Ishikawa (cell line): ENCODE measurements at regions not wholly inside any gene's neighbourhood (a gene's known extent, or its start where the extent isn't known, plus 50 kb on each side); places are given as distances from the start of the nearest gene placed in this dataset.

ENCODE experiments used
- CREB1 ChIP-seq: IDR thresholded peaks from 2 replicates; pipeline ENCODE4 v1.6.1; 2012; ENCODE audit warnings: low read depth
- FOXM1 ChIP-seq: IDR thresholded peaks from 2 replicates; pipeline ENCODE4 v1.6.1; 2012; ENCODE audit warnings: low read depth, borderline replicate concordance
- RAD21 ChIP-seq: IDR thresholded peaks from 2 replicates; pipeline ENCODE4 v1.6.1; 2012; ENCODE audit warnings: low read depth
- TAF1 ChIP-seq: IDR thresholded peaks from 2 replicates; pipeline ENCODE4 v1.6.1; 2012; ENCODE audit warnings: low read depth, mild to moderate bottlenecking
- TCF12 ChIP-seq: IDR thresholded peaks from 2 replicates; pipeline ENCODE4 v1.6.1; 2012; ENCODE audit warnings: low read depth
- TF ChIP-seq, protein P1 (sequence below): IDR thresholded peaks from 2 replicates; pipeline ENCODE4 v1.6.1; 2012
- TF ChIP-seq, protein P2 (sequence below): IDR thresholded peaks from 2 replicates; pipeline ENCODE4 v1.6.1; 2012

DNA sequence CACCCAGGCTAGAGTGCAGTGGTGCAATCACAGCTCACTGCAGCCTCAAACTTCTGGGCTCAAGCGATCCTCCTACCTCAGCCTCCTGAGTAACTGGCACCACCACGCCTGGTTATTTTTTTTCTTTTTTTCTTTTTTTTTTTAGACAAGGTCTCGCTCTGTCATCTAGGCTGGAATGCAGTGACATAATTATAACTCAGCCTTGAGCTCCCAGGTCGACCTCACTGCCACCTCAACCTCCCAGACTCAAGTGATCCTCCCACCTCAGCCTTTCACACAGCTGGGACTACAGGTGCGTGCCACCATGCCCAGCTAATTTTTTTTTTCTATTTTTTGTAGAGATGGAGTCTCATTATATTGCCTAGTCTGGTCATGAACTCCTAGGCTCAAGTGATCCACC is 66.9 kb upstream of the ECE1 start:
- TF ChIP-seq, protein P1, sequence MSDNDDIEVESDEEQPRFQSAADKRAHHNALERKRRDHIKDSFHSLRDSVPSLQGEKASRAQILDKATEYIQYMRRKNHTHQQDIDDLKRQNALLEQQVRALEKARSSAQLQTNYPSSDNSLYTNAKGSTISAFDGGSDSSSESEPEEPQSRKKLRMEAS, result no peak
- TF ChIP-seq CREB1 (no peak), TCF12 (no peak), TAF1 (no peak), RAD21 (no peak), FOXM1 (no peak)
- TF ChIP-seq, protein P2, sequence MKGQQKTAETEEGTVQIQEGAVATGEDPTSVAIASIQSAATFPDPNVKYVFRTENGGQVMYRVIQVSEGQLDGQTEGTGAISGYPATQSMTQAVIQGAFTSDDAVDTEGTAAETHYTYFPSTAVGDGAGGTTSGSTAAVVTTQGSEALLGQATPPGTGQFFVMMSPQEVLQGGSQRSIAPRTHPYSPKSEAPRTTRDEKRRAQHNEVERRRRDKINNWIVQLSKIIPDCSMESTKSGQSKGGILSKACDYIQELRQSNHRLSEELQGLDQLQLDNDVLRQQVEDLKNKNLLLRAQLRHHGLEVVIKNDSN, result no peak
